PFSK-1 (cell line): ENCODE measurements at regions not wholly inside any gene's neighbourhood (a gene's known extent, or its start where the extent isn't known, plus 50 kb on each side); places are given as distances from the start of the nearest gene placed in this dataset.

Experiments
- FOXP2 ChIP-seq: optimal IDR thresholded peaks from 2 replicates; pipeline ENCODE3; 2011; ENCODE audit warnings: borderline replicate concordance, control low read depth, inconsistent platforms; ENCODE audit not compliant: insufficient read depth; ENCODE audit errors: extremely low read length, extremely low read depth
- POLR2AphosphoS5 ChIP-seq: IDR thresholded peaks from 2 replicates; pipeline ENCODE4 v1.6.1; 2012; ENCODE audit warnings: low read depth, mild to moderate bottlenecking, control low read depth, low read length, moderate library complexity
- REST ChIP-seq, 2 experiments: IDR thresholded peaks; 2 replicates each; pipeline versions ENCODE4 v1.6.1 to v1.8.0; 2011 to 2012; ENCODE audit warnings: low read depth in 2 of 2, low read length in 2 of 2, control low read depth in 1 of 2, inconsistent platforms in 1 of 2, mild to moderate bottlenecking in 1 of 2, moderate library complexity in 1 of 2; ENCODE audit not compliant: insufficient read depth in 1 of 2
- TAF1 ChIP-seq: IDR thresholded peaks from 2 replicates; pipeline ENCODE4 v1.6.1; 2012; ENCODE audit warnings: low read length, control low read depth, borderline replicate concordance; ENCODE audit not compliant: insufficient read depth

DNA sequence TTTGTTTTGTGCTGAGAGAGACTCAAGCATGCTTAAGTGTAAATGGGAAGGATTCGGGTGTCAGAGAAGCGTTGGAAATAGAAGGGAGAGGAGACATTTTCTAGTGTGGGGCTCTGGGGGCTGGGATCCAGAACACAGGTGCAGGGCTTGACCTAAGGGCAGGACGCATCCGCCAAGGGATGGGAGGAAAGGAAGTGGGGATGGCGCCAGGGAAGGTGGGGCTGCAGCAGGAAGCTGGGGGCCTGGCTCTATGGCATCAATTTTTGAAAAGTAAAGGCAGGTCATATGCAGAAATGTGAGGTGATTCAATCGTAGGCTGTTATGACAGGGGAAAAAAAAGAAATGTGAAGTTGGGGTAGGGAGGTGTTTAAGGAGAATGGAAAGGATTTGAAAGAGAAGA lies 143.2 kb upstream of the SERTAD2 start:
- TF ChIP-seq REST (IDR thresholded peaks at IDR 0.05; ENCODE audit: insufficient read depth in 1 of 2, low read depth in 2 of 2, low read length in 2 of 2): no peak
- no peak for TF ChIP-seq POLR2AphosphoS5
- TF ChIP-seq TAF1: no peak
- no peak for TF ChIP-seq FOXP2
